ENCODE measurements at regions not wholly inside any gene's neighbourhood (a gene's known extent, or its start where the extent isn't known, plus 50 kb on each side); places are given as distances from the start of the nearest gene placed in this dataset.

GRCh38 chr3:157921811-157922210, 184.4 kb downstream of the SHOX2 start:
- H4K5ac ChIP-seq (ENCODE audit: insufficient read length, low read depth, low read length) = no peak overlapping the region
- WGBS, 2 experiments (ENCODE audit: extremely low coverage in 1 of 2, insufficient coverage in 1 of 2, insufficient read length in 1 of 2, insufficient replicate concordance in 2 of 2, low coverage in 1 of 2, low lambda C conversion rate in 2 of 2, missing lambda C conversion rate in 1 of 2) = 84% methylated on average over 3 of the region's 3 CpGs; no CpG with 5 or more reads in 1 of the 2 experiments
- H3K27ac ChIP-seq (ENCODE audit: low read depth, low read length) = no peak overlapping the region
- H3K36me3 ChIP-seq (ENCODE audit: control insufficient read depth in 2 of 4, insufficient read depth in 4 of 4, low read length in 3 of 4) = no peaks in the 10 kb centered on the region
- no peak overlapping the region for H3K4ac ChIP-seq (replicated peaks; ENCODE audit: insufficient read length, low read depth, low read length)
- CTCF ChIA-PET (ENCODE audit: partially characterized antibody) = interaction anchor here (0.9 to 1.3 kb wide), 4 partner anchors 56 to 390 kb away, joined by 3 to 4 read pairs (median 4); no protein-coding TSS in a partner anchor
- no peak overlapping the region for H2BK12ac ChIP-seq (ENCODE audit: low read depth, low read length)
- no peak overlapping the region for H2AK5ac ChIP-seq (ENCODE audit: low read depth, low read length)
- H2AFZ ChIP-seq (ENCODE audit: low read length) = no peak overlapping the region
- H3K23me2 ChIP-seq (ENCODE audit: low read depth, low read length) = no peaks in the 10 kb centered on the region
- H2BK15ac ChIP-seq (ENCODE audit: low read length) = no peak overlapping the region
- DNase-seq (ENCODE audit: low read depth in 1 of 2, low spot score in 2 of 2) (no peak), FAIRE-seq (no peak)
- H3K4me3 ChIP-seq (ENCODE audit: extremely low read depth in 1 of 4, insufficient read depth in 2 of 4, low read depth in 3 of 4, low read length in 4 of 4) = no peak overlapping the region
- H4K8ac ChIP-seq (ENCODE audit: extremely low read depth, insufficient read depth, low read length) = no peak overlapping the region
- H3K56ac ChIP-seq (replicated peaks; ENCODE audit: insufficient read length, low read depth, low read length) = no peak overlapping the region
- H4K91ac ChIP-seq (replicated peaks; ENCODE audit: insufficient read length, low read length) = no peak overlapping the region
- no peak overlapping the region for H3K9ac ChIP-seq (replicated peaks in 1 of 4; ENCODE audit: extremely low read depth in 1 of 4, low read depth in 3 of 4, low read length in 3 of 4)
- H3K9me3 ChIP-seq (ENCODE audit: insufficient read depth in 2 of 2, low read depth in 1 of 2, low read length in 1 of 2) = no peaks in the 10 kb centered on the region
- no peak overlapping the region for H3K14ac ChIP-seq (ENCODE audit: insufficient read length)
- no peak overlapping the region for H3K23ac ChIP-seq (ENCODE audit: insufficient read length)
- H3K4me1 ChIP-seq (replicated peaks in 1 of 4; ENCODE audit: control insufficient read depth in 3 of 4, insufficient read depth in 4 of 4, low read length in 3 of 4) = peaks cover 0 to 3% (median 0%) of the 10 kb centered on the region in 4 experiments; a peak in 1 of 7 replicates
- H4K20me1 ChIP-seq (replicated peaks in 1 of 2; ENCODE audit: control insufficient read depth in 1 of 2, insufficient read depth in 2 of 2, low read length in 2 of 2) = no peaks in the 10 kb centered on the region
- no peak overlapping the region for H3K18ac ChIP-seq (ENCODE audit: extremely low read depth, low read length)
- H3K4me2 ChIP-seq (ENCODE audit: insufficient read depth in 1 of 2, low read depth in 2 of 2, low read length in 2 of 2) = no peak overlapping the region
- TF ChIP-seq GABPA (IDR thresholded peaks at IDR 0.05; ENCODE audit: borderline replicate concordance, insufficient read depth, low read length) = no peak
- H3K27me3 ChIP-seq (replicated peaks in 1 of 4; ENCODE audit: control insufficient read depth in 3 of 4, extremely low read depth in 1 of 4, insufficient read depth in 3 of 4, low read length in 3 of 4) = peaks cover 0 to 1% (median 0%) of the 10 kb centered on the region in 4 experiments; a peak in 1 of 7 replicates
- H2BK120ac ChIP-seq (replicated peaks; ENCODE audit: low read depth, low read length) = no peak overlapping the region
- no peak overlapping the region for H2BK20ac ChIP-seq (ENCODE audit: low read length)
- H3K79me2 ChIP-seq (ENCODE audit: control insufficient read depth in 1 of 2, insufficient read depth in 2 of 2, low read length in 2 of 2) = no peaks in the 10 kb centered on the region
- H3K79me1 ChIP-seq (ENCODE audit: low read depth, low read length) = no peaks in the 10 kb centered on the region
- POLR2A ChIA-PET (ENCODE audit: partially characterized antibody) = no interaction called here
- H2BK5ac ChIP-seq (ENCODE audit: low read depth, low read length) = no peak overlapping the region
